AG09309 (cell line): ENCODE measurements at regions not wholly inside any gene's neighbourhood (a gene's known extent, or its start where the extent isn't known, plus 50 kb on each side); places are given as distances from the start of the nearest gene placed in this dataset.

Experiments used
- DNase-seq: peaks from one replicate; pipeline ENCODE4 v3.0.0-alpha.2; 2010; ENCODE audit warnings: low read depth
- H3K4me3 ChIP-seq: 2 replicates; pipeline ENCODE4 v1.5.1; 2011; ENCODE audit warnings: mild to moderate bottlenecking, low read depth, low read length, moderate library complexity; ENCODE audit not compliant: control insufficient read depth
- TF ChIP-seq, protein P1 (sequence below): IDR thresholded peaks from 2 replicates; pipeline ENCODE4 v1.5.1; 2011; ENCODE audit warnings: mild to moderate bottlenecking, low read depth, low read length, inconsistent platforms; ENCODE audit not compliant: insufficient read depth, control insufficient read depth; ENCODE audit errors: missing control alignments

DNA sequence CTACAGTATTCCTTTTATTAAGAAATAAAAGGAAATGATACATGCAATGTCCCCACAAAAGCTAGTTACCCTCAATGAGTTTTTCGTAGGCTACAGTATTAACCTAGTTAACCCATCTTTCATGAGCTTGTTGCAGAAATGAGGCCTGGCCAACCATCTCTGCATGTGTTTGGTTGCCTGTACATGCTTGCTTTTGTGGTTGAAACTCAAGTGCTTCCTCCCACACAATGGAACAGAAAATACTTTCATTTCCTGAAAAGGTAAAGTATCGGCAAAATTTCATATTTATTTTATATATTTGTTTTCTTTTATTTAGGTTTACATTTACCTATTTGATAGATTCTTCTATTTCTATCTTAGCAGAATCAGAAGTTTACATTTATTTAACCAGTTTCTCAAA is 214.6 kb upstream of the FAM241A start:
- DNase-seq: no peak
- no peak overlapping the region for H3K4me3 ChIP-seq
- TF ChIP-seq, protein P1, sequence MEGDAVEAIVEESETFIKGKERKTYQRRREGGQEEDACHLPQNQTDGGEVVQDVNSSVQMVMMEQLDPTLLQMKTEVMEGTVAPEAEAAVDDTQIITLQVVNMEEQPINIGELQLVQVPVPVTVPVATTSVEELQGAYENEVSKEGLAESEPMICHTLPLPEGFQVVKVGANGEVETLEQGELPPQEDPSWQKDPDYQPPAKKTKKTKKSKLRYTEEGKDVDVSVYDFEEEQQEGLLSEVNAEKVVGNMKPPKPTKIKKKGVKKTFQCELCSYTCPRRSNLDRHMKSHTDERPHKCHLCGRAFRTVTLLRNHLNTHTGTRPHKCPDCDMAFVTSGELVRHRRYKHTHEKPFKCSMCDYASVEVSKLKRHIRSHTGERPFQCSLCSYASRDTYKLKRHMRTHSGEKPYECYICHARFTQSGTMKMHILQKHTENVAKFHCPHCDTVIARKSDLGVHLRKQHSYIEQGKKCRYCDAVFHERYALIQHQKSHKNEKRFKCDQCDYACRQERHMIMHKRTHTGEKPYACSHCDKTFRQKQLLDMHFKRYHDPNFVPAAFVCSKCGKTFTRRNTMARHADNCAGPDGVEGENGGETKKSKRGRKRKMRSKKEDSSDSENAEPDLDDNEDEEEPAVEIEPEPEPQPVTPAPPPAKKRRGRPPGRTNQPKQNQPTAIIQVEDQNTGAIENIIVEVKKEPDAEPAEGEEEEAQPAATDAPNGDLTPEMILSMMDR: no peak

GRCh38 chr4:111933703-111934102 is 211.6 kb upstream of the FAM241A start:
- no peak for DNase-seq
- TF ChIP-seq, protein P1: no peak
- no peak overlapping the region for H3K4me3 ChIP-seq

DNA sequence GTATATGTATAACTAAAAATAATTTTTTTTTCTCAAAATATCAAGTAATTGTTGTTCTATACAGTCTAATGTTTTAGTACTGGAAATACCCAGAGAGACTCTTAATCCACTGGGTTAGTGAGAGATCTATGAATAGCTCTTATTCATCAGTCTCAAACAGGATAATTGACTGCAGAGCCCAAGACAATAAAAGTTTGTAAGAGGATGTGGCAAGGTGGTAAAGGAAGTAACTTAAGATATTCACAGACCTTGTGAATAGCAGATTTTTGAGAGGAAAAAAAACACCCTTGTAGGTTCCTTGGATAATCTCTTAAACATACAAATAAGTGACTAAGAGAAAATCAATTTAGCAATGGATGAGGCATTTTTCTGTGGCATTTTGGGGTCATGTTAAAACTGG is 210.9 kb upstream of the FAM241A start:
- TF ChIP-seq, protein P1: no peak
- no peak overlapping the region for H3K4me3 ChIP-seq
- DNase-seq: no peak

- H3K4me3 ChIP-seq: no peak overlapping the region
- peak; percentile 14 for DNase-seq
- TF ChIP-seq, protein P1: peak; percentile 28
Measured at GRCh38 chr4:111937368-111937767, 207.9 kb upstream of the FAM241A start.

DNA sequence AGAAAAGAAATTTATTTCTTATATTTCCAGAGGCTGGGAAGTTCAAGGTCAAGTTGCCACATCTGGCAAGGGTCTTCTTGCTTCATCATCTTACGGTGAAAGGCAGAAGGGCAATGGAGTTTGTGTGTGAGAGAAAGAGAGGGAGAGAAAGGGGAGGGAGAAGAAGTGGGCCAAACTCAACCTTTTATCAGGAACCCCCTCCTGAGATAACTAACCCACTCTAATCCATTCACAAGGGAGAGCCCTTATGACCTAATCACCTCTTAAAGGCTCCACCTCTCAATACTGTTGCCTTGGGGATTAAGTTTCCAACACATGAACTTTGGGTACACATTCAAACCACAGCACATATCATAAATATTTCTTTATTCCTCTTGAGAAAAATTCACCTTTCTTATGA is 203.3 kb upstream of the FAM241A start:
- TF ChIP-seq, protein P1: no peak
- no peak for DNase-seq
- H3K4me3 ChIP-seq: no peak overlapping the region

GRCh38 chr4:111943796-111944203 is 201.5 kb upstream of the FAM241A start:
- no peak overlapping the region for H3K4me3 ChIP-seq
- TF ChIP-seq, protein P1: peak; percentile 44
- no peak for DNase-seq

DNA sequence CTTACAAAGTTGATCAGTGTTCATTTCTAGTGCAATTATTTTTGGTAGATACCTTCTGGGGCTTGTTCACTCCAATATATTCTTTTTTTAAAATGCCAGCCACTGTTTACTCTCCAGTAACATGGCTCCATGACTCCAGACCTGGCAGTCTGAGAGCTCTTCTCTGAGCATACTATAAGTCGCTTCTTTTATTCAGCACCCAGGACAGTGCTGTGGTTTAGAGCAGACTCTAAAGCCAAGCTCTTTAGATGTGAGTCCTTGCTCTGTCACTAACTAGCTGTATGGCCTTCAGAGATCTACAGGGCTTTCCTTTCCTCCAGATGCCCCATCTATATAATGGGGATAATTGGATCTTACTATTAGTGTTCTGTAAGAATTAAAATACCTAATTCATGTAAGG is 200.2 kb upstream of the FAM241A start:
- H3K4me3 ChIP-seq: no peak overlapping the region
- TF ChIP-seq, protein P1: no peak
- no peak for DNase-seq
